Islet precursor cell (in vitro differentiated cells): ENCODE measurements at regions not wholly inside any gene's neighbourhood (a gene's known extent, or its start where the extent isn't known, plus 50 kb on each side); places are given as distances from the start of the nearest gene placed in this dataset.

ENCODE experiments used
- DNase-seq: peaks from one replicate; pipeline ENCODE4 v3.0.0-alpha.2; 2018

DNA sequence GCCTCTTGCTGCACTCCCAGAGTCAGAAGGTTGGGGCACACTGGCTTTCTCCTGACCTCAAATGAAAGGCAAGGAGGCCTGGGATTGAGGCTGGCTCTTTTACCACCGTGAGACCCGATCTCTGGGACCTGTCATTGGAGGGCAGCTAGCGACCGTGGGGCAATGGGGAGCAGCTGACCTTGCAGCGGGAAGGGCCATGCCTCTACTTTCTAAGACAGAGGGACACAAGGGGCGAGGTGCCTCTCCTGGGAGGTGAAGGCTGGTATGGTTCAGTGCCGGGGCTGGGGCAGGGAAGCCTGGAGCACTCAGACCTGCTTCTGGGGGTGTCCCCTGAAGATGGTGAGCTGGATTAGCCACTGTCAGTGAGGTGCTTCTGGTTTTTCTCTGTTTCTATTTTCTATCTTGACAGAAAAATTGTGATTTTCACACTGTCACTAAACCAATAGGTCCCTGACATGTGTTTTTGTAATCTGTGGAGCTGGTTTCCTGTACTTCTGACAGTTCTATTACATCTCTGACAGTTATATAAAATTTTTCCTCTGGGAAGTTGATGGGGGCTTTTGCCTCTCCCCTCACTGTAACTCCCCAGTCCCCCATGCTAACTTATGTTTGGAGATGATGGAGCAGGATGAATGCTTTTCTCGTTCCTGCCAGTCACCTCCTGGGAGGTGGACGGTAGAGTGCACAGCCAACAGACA lies 340.8 kb downstream of the RPS24 start:
- DNase-seq = no peak

DNA sequence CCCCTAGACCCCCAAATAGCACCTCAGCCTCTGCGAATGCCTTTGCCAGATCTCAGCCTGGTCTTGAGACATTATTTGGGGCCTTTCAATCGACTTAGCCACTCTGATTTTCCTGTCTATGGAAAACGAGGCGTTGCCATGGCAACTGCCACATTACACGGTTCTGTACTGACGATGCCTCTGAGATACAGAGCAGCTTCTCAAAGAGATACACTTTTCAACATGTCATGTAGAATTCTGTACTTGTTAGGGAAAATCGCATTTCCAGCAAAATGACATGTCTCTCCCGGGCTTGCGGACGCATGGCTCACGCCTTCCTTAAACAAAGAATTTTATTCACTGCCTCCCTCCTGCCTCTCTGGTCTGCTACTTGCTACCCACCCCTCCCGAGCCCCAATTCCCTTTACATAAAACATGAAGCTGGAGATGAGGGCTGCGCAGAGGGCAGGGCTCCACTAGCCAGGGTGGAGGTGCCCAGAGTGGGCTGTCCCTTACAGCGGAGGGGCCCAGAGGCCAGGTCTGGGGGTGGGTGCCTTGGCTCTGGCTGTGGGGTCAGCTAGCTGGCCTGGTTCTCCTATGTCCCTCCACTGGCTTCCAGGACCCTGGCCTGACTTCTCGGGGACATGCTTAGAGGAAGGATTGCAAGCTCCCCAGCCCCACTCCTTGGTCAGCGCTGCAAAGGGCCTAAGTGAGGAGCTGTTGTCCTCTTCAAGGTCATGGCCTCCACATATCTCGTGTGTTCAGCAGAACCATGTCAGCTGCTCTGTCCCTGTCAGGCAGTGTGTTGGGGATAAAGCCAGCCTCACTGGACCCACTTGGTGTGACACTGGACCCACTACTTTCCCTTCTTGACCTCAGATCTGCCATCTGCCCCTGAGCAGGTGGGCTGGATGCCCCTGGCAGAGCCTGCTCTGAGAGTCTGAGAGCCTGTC lies 342.5 kb downstream of the RPS24 start:
- DNase-seq = no peak

DNA sequence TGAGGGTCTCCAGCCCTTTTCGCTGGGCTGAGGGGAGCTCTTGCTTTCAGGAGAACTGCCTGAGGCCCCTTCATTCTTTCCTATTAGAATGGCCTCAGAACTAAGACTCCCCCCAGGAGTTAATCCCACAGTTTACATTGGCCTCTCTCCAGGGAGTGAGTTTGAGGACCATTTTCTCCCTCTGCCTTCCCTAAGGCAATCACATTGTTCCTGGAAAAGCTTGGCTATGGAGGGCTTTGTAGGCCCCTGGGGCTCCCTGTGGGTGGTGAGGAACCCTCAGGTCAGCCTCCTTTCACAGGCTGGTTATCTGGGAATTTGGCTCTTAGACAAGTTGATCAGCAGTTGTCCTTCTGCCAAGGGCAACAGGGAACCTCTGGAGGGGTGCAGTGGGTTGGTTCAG lies 343.7 kb downstream of the RPS24 start:
- no peak for DNase-seq

DNA sequence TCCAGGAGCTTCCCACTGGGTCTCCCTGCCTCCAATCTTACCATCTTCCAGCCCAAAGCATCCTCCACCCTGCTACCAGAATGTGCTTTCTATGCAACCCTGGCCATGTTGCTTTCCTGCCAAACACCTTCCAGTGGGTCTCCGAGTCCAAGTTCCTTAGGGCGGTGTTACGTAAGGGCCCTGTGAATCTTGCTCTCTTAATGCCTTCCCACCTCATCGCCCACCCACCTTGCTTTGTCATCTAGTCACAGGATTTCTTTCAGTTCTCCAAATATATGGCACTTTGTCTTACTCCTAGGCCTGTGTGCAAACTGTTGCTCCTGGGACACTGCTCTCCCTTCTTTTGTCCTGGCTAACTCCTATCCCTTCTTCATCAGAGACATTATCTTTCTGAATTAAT lies 344.5 kb downstream of the RPS24 start:
- no peak for DNase-seq

DNA sequence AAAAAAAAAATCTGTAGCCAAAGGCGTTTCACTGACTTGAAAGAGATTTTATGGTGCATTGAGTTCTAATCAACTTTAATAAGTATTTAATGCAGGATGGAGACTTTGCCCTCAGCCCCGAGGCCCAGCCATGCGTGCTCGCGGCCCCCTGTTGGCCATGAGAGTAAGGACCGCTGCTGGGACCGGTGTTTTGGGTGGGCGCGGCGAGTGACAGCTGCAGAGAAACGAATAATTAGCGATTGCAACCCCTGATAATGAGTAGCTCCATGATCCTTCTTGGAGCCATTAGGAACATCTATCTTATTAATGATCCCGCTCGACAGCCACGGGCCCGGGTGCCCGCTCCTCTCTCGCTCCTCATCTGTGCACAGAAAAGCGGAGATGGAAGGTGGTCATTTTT lies 347.4 kb downstream of the RPS24 start:
- no peak for DNase-seq

DNA sequence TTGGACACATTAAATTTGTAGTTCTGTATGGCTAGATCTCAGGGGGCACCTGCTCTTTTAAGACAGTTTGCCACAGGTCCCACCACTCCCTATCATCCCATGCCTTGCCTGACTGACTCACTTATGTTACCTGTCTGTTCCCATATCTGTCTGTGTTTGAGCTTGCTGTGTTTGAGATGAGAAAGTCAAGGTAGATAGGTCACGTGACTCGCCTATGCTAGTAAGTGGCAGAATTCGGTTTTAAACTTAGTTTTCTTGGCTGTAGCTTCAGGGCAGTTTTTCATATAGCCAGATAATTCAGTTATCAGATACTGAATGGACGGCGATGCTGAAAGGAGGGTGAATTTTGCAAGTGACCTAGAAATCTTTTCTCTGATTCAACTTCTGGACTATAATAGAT lies 348.4 kb downstream of the RPS24 start:
- DNase-seq = no peak

DNA sequence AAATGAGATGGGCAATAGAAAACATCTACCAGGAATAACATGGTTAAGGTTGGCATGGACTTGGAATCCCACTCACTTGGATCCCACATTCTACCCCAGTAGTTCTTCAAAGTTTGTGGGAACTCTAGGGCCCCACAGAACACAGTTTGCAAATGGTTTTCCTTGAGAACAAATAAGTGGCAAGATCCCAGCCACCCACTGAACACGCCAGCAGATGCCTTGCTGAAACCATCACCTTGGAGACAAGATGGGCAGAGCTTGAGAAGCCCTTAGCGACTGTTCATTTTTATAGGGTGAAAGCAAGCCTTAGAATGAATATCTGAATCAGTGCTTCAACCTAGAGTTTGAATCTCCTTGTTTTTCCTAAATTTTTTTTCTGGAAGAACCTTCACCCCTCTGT lies 349.1 kb downstream of the RPS24 start:
- no peak for DNase-seq

DNA sequence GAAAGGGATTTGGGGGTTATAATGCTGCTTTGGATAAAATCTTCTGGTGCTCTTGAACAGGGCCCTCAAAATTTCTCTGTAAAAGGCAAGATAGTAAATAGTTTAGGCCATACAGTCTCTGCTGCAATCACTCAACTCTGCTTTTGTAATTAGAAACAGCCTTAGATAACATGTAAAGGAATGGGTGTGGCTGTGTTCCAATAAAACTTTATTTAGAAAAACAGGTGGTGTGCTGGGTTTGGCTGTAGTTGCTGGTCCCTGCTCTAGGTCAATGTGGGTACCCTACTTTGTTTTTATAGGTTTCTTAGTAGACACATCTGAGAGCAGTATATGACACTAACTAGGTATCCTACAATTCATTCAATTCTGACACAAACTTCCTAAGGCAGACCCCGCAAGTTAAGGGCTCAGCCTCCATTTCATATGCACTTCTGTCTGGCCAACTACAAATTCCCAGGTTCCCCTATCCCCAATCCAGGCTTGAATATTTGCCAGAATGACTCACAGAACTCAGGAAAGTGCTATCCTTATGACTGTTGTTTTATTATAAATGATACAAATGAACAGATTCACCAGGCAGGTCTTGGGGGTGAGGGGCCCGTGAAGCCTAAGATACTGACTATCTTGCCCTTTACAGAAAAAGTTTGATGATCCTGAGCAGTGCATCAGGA lies 349.9 kb downstream of the RPS24 start:
- DNase-seq = no peak

DNA sequence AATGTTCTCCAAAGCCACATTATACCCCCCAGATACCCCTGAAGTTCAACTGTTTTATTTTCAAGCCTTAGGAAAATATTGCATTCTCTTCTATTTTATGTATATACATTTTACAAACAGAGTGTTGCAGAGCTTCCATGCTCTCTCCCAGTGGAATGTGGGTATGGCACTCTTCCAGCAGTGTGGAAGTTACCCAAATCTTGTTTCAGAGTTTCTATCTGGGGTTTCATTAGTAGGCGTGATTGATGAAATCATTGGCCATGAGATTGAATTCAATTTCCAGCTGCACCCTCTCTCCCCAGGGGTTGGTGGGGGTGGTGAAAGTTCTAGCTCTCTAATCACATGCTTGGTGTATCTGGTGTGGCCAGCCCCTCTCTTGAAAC lies 350.4 kb downstream of the RPS24 start:
- DNase-seq = no peak

DNA sequence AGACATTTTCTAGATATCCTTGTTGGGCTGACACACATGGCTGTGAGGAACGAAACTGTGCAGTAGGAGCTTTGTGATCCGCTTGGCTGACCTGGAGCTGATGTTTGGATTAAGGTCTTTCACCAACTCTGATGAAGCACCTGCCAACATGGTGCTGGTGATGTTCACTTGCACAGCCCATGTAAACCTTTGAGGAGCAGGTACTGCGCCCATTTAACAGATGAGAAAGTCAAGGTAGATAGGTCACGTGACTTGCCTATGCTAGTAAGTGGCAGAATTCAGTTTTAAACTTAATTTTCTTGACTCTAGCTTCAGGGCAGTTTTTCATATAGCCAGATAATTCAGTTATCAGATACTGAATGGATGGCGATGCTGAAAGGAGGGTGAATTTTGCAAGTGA lies 351.9 kb downstream of the RPS24 start:
- no peak for DNase-seq

DNA sequence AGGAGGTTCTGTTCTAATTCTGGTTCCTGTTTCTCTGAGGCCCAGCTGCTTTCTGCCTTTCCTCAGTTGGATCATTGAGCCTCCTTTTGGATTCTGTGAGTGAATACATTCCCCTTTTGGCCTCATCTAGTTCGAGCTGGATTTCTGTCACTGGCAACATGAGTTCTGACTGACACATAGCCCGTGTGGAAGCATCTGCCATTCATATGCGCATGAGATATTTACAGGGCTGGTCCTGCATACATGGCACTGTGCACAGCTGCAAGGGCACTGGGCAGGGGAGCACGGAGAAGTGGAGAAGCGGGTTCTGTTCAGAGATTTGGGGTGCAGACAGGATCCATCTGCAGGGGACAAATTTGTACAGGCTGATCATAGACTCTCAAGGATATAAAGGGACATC lies 352.8 kb downstream of the RPS24 start:
- no peak for DNase-seq

DNA sequence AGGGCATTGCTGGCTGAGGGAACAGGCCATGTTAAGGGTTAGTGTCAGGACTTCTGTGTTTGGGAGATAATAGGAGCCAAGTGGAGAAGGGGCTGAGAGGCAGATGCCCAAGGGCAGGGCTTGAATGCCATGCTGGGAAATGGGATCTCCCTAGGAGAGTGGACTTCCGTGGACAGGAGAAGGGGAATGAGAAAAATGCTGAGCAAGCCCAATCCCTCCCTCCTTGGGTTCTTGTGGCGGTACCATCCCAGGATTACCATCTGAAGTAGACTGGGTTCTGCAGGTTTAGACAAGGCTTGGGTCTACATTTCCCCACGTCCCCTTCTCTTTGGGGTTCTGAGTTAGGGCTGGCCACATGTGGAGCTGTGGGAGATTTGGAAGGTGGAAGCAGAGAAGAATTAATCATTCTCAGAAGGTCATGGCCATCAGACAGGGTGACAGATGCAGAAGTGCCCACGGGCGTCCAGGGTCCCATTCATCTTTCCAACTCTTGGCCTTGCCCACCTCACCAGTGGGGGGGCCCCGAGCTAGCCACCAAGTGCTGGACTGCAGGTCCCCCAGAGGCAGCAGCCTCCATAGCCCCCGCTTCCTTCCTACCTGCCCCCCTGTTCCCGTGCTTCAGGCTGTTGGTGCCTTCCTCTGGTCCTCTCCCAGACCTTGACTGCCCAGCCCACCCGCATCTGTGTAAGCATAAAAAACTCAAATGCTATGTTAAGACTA lies 354.8 kb downstream of the RPS24 start:
- DNase-seq = no peak

DNA sequence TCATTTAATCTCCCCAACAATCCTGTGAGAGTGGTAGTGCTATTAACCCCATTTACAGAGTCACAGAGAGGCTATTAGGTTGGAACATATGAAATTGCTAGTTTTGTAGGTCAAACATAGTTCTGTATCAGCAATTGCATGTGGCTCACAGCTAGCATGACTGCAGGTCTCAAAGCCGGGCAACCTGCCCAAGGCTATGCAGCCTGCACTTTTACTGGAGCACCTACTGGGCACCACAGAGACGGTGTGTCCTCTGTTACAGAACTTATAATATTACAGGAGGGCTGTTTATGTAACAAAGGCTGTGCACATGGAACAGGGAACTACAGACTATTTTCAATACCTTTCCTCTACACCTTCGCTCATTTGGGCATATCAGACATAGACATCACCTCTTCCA lies 355.8 kb downstream of the RPS24 start:
- no peak for DNase-seq

DNA sequence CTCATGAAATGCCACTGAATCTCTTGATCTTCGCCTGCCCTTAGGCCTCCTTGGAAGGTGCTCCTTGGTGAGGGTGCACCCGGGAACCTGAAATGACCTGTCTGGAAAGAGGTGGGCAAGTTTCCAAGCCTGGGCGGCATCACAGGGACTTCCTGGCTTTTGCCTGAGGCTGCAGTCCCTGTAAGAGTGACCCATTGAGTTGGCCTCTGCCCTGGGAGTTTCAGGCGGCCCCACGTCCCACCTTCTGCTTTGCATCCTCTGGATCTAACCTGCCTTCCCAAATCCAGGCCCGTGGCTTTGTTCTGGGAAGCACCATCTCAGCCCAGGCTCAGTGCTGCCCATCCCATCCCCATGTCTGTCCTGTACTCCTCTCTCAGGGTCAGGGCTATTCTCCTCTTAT lies 356.4 kb downstream of the RPS24 start:
- DNase-seq = no peak

DNA sequence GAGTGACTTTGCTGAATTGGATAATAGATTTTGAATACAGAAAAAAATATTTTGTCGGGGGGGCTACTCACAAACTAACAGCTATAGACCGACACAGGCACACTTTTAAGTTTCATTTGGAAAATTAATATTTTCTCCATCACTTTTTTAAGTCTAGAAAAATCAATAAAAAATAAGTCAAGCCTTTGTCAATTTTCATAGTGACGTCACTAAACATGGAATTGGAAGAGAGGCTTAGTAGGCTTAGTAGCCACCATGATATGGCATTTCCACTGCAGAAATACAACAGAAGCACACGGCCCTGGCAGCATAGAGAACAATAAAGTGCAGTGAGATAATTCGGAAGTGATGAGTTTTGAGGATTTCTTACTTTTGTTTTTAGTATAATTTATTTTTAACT lies 357.2 kb downstream of the RPS24 start:
- no peak for DNase-seq

DNA sequence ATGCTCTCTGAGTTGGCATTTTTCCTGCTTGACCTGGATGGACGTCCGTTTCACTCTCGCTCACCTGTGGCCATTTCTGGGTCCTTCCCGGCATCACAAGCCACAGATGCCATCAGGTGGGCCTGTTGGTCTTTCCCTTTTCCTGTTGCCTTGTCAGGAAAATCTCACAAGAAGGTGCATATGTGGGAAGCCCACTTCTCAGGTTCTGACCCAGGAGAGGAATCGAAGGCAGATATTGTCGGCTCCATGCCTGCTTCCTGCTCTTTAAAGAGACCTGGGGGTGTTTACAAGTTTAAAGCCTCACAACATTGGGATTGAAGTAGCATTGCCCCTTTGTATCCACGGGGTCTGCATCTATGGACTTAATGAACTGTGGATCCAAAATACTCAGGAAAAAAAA lies 357.9 kb downstream of the RPS24 start:
- no peak for DNase-seq

DNA sequence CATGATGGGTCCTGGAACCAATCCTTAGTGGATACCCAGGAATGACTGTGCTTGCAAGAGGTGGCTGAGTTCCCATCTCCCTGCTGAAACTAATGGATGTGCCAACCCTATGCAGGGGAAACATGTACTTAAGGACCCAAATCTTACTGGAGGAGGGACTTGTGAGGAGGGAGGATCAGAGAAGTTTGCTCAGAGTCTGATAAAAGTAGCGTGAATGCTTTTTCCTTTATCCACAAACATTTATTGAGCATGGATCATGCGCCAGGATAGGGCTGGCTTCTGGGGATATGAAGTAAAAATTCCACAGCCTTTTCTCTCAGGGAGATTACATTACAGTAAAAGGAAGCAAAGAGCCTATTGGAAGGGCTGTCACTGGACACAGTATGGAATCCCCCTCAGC lies 358.5 kb downstream of the RPS24 start:
- no peak for DNase-seq

DNA sequence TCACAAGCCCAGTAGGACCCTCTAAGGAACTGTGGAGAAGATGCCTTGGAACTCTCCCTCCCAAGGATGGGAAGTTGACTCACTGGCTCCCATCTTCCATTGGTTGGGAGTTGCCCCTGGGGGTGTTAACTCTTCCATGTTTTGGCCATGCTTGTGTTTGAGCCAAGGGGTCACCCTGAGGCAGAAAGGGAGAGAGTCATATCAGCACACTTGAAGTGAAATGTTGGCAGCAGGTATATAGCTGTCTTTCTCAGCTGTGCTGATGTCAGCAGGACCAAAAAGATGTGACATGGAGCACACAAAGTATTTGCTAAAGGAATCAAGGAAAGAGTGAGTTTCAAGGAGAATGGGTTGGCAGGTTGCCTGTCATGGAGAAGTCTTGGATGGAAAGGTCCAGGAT lies 359.4 kb downstream of the RPS24 start:
- no peak for DNase-seq

DNA sequence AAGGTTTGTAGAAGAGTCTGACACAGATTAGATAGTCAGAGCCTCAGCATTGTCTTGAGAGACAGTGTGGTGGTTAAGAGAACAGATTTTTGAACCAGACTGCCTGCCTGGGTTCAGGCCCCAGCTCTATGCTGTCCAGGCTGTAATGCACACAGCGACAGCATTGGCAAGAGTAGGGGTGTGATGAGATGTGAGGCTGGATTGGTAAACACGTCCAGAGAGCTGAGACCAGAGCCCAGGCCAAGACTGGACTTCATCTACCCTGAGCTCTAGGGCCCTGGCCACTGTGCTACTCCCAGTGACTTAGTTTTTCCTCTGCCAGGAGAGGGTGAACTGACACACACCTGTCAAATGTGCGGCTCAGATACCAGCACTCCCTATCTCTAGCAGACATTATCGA lies 360.4 kb downstream of the RPS24 start:
- DNase-seq = no peak

DNA sequence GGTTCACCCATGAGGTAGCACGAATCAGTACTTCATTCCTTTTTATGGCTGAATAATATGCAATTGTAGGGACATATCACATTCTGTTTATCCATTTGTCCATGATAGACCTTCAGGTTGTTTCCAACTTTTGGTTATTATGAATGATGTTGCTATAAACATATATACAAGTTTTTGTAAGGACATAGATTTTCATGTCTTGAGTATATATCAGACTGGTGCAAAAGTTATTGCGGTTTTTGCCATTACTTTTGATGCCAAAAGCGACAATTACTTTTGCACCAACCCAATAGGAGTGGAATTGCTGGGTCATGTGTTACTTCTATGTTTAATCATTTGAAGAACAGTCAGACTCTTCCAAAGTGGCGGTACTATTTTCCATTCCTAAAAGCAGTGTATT lies 361.5 kb downstream of the RPS24 start:
- DNase-seq = no peak

DNA sequence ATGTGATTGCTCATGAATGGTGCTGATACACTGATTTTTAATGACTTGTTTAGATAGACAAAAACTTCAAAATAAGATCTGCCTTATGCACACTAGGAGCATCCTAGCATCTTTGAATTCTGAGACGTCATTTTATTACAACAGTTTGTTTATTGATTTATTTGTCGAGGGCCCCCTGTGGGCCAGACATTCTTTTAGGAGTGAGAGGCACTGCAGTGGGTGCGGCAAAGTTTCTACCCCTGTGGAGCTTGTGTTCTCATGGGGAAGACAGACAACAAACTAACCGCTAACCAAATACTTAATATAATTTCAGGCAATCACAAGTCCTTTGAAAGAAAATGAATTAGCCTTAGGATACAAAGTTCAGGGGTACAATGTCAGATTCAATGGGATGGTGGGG lies 363.1 kb downstream of the RPS24 start:
- DNase-seq = no peak

DNA sequence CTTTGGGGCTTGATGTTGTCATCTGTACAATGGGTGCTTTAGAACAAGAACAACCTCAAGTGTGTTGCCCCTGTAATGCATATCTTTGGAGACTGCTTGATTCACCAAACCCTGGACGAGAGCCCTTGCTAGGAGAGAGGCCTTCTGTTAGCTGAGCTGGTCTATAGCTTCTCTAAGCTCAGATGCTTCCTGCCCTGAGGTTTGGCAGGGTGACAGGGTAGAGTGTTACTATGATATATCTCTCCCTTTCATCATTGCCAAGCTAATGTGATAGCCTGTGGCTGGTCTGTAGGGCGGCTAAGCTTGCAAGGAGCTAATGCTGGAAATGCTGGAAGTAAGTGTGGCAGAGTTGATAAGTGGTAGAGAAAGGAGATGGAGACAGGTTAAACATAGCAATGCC lies 364.1 kb downstream of the RPS24 start:
- DNase-seq = no peak

DNA sequence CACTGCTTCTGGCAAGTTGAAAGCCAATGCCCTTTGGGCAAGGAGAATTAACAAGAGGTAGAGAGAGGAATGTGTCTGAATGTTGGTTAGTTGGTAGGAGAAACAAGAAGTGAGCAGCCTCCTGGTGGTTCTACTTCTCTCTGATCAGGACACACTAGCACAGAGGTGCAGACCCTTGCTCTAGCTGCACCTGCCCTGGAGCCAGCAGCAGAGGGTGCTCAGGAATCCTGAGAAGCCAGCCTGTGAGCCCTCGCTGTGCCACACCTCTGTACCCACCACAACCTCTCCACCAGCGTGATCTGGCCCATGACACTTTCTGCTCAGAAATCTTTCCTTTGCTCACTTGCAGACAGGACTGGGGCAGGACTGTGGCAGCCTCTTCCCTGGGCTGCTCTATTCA lies 364.7 kb downstream of the RPS24 start:
- no peak for DNase-seq
